ENCODE measurements at regions not wholly inside any gene's neighbourhood (a gene's known extent, or its start where the extent isn't known, plus 50 kb on each side); places are given as distances from the start of the nearest gene placed in this dataset.

DNA sequence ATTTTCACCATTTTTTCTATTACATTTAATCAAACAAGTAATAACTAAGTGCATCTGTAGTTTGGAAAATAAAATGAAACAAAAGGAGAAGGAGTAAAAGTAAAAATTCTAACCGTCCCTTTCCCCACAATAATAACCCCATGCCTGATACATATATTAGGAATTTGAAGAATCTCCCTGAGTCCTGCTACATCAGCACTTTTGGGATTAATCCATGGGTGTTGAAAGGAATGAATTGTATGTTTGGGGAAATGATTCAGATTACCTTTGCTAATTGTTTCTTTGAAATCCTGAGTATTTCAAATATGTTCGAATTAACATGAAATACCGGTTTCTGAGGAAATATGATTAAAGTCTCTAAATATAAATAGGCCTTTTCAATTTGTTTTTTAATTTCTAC, 648.0 kb downstream of the CDY2B start:
- H3K4me1 Mint-ChIP-seq (ENCODE audit: unreplicated experiment), result no peaks in the 10 kb centered on the region
- H3K9me3 Mint-ChIP-seq (ENCODE audit: unreplicated experiment), result no peaks in the 10 kb centered on the region
- TF ChIP-seq, protein P1, sequence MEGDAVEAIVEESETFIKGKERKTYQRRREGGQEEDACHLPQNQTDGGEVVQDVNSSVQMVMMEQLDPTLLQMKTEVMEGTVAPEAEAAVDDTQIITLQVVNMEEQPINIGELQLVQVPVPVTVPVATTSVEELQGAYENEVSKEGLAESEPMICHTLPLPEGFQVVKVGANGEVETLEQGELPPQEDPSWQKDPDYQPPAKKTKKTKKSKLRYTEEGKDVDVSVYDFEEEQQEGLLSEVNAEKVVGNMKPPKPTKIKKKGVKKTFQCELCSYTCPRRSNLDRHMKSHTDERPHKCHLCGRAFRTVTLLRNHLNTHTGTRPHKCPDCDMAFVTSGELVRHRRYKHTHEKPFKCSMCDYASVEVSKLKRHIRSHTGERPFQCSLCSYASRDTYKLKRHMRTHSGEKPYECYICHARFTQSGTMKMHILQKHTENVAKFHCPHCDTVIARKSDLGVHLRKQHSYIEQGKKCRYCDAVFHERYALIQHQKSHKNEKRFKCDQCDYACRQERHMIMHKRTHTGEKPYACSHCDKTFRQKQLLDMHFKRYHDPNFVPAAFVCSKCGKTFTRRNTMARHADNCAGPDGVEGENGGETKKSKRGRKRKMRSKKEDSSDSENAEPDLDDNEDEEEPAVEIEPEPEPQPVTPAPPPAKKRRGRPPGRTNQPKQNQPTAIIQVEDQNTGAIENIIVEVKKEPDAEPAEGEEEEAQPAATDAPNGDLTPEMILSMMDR (IDR thresholded peaks at IDR 0.05; ENCODE audit: unreplicated experiment), result no peak
- no peak overlapping the region for H3K4me3 Mint-ChIP-seq (ENCODE audit: unreplicated experiment)
- H3K36me3 Mint-ChIP-seq (ENCODE audit: low read depth, unreplicated experiment), result no peaks in the 10 kb centered on the region
- H3K27me3 Mint-ChIP-seq (ENCODE audit: unreplicated experiment), result peaks cover under 1% of the 10 kb centered on the region
- DNase-seq (ENCODE audit: low spot score), result no peak
- no peak overlapping the region for H3K27ac Mint-ChIP-seq (ENCODE audit: unreplicated experiment)

GRCh38 chrY:17223502-17223901, 656.5 kb downstream of the CDY2B start:
- Mint-ChIP-seq H3K9me3 (ENCODE audit: unreplicated experiment) (no peaks in the 10 kb centered on the region), H3K4me3 (ENCODE audit: unreplicated experiment) (no peak overlapping the region), H3K27ac (ENCODE audit: unreplicated experiment) (no peak overlapping the region), H3K27me3 (ENCODE audit: unreplicated experiment) (no peaks in the 10 kb centered on the region), H3K4me1 (ENCODE audit: unreplicated experiment) (no peaks in the 10 kb centered on the region), H3K36me3 (ENCODE audit: low read depth, unreplicated experiment) (no peaks in the 10 kb centered on the region)
- TF ChIP-seq, protein P1 (IDR thresholded peaks at IDR 0.05; ENCODE audit: unreplicated experiment), result no peak
- no peak for DNase-seq (ENCODE audit: low spot score)

GRCh38 chrY:17202395-17202794, 677.6 kb downstream of the CDY2B start:
- no peaks in the 10 kb centered on the region for H3K4me1 Mint-ChIP-seq (ENCODE audit: unreplicated experiment)
- H3K36me3 Mint-ChIP-seq (ENCODE audit: low read depth, unreplicated experiment), result no peaks in the 10 kb centered on the region
- H3K4me3 Mint-ChIP-seq (ENCODE audit: unreplicated experiment), result no peak overlapping the region
- H3K9me3 Mint-ChIP-seq (ENCODE audit: unreplicated experiment), result no peaks in the 10 kb centered on the region
- TF ChIP-seq, protein P1 (IDR thresholded peaks at IDR 0.05; ENCODE audit: unreplicated experiment), result no peak
- no peak overlapping the region for H3K27ac Mint-ChIP-seq (ENCODE audit: unreplicated experiment)
- DNase-seq (ENCODE audit: low spot score), result no peak
- H3K27me3 Mint-ChIP-seq (ENCODE audit: unreplicated experiment), result no peaks in the 10 kb centered on the region

GRCh38 chrY:17184299-17184698, 695.7 kb downstream of the CDY2B start:
- H3K27me3 Mint-ChIP-seq (ENCODE audit: unreplicated experiment), result peaks cover 2% of the 10 kb centered on the region
- no peaks in the 10 kb centered on the region for H3K9me3 Mint-ChIP-seq (ENCODE audit: unreplicated experiment)
- H3K27ac Mint-ChIP-seq (ENCODE audit: unreplicated experiment), result no peak overlapping the region
- H3K36me3 Mint-ChIP-seq (ENCODE audit: low read depth, unreplicated experiment), result no peaks in the 10 kb centered on the region
- TF ChIP-seq, protein P1 (IDR thresholded peaks at IDR 0.05; ENCODE audit: unreplicated experiment), result no peak
- no peak for DNase-seq (ENCODE audit: low spot score)
- no peaks in the 10 kb centered on the region for H3K4me1 Mint-ChIP-seq (ENCODE audit: unreplicated experiment)
- no peak overlapping the region for H3K4me3 Mint-ChIP-seq (ENCODE audit: unreplicated experiment)

DNA sequence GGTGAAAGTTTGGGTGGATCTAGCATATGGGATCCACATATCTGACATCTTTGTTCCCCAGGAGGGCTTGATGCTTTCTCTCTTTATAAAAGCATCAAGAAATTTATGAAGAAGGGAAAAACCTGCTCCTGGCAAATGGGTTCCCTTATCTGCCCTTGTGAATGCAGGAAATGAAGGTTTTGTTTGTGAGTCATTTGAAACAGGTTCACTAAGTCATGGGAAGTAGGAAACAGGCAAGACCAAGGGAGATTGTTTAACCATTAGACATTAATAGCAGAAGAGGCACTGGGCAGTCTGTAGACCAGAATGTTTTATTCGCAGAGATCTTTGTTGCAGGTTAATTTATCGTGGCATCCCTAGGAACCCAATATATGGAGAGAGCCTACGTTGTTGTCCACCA, 713.1 kb downstream of the CDY2B start:
- Mint-ChIP-seq H3K4me1 (ENCODE audit: unreplicated experiment) (peaks cover 4% of the 10 kb centered on the region), H3K9me3 (ENCODE audit: unreplicated experiment) (no peaks in the 10 kb centered on the region), H3K27ac (ENCODE audit: unreplicated experiment) (no peak overlapping the region), H3K4me3 (ENCODE audit: unreplicated experiment) (no peak overlapping the region), H3K36me3 (ENCODE audit: low read depth, unreplicated experiment) (no peaks in the 10 kb centered on the region), H3K27me3 (ENCODE audit: unreplicated experiment) (no peaks in the 10 kb centered on the region)
- TF ChIP-seq, protein P1 (IDR thresholded peaks at IDR 0.05; ENCODE audit: unreplicated experiment), result no peak
- DNase-seq (ENCODE audit: low spot score), result no peak
